C4-2B (cell line): ENCODE measurements at regions not wholly inside any gene's neighbourhood (a gene's known extent, or its start where the extent isn't known, plus 50 kb on each side); places are given as distances from the start of the nearest gene placed in this dataset.

Experiments
- CTCF ChIP-seq: fragments of 450-650 bp; conservative IDR thresholded peaks from 2 replicates; pipeline ENCODE4 v1.5.1; 2017; ENCODE audit warnings: mild to moderate bottlenecking
- ZFX ChIP-seq: fragments of 450-650 bp; IDR thresholded peaks from 2 replicates; pipeline ENCODE4 v1.6.1; 2017

GRCh38 chr7:117963264-117964197 is 90.3 kb upstream of the CTTNBP2 start:
- TF ChIP-seq CTCF: no peak
- TF ChIP-seq ZFX: no peak
